Vagina (tissue), 2 donors: ENCODE measurements at regions not wholly inside any gene's neighbourhood (a gene's known extent, or its start where the extent isn't known, plus 50 kb on each side); places are given as distances from the start of the nearest gene placed in this dataset.

ENCODE experiments used
- DNase-seq, 2 donors: peaks; one replicate each; pipeline ENCODE4 v3.0.0-alpha.2; 2017; ENCODE audit errors: extremely low spot score in 2 of 2
- H3K27ac ChIP-seq: fragments of 200-600 bp; sonication (generic); one replicate; pipeline ENCODE4 v1.5.1; 2019
- H3K27me3 ChIP-seq: fragments of 200-600 bp; sonication (generic); one replicate; pipeline ENCODE4 v1.5.1; 2019
- H3K36me3 ChIP-seq, 2 donors: fragments of 200-600 bp; sonication (generic); one replicate each; pipeline ENCODE4 v1.5.1; 2017 to 2019
- H3K4me1 ChIP-seq: fragments of 200-600 bp; sonication (generic); one replicate; pipeline ENCODE4 v1.5.1; 2019
- H3K4me3 ChIP-seq, 2 donors: fragments of 200-600 bp; sonication (generic); 1 replicate in 1 of 2; 2 replicates in 1 of 2; pipeline ENCODE4 v1.5.1; 2016 to 2019
- H3K9me3 ChIP-seq: fragments of 200-600 bp; sonication (generic); one replicate; pipeline ENCODE4 v1.5.1; 2019
- CTCF ChIP-seq, 3 experiments: fragments of 450-650 bp in 2 of 3; fragments of 200-600 bp in 1 of 3; sonication (generic) in 1 of 3; IDR thresholded peaks; one replicate each; pipeline ENCODE4 v1.5.1; 2017 to 2019; ENCODE audit warnings: antibody characterized with exemption in 3 of 3, mild to moderate bottlenecking in 2 of 3, moderate library complexity in 2 of 3
- POLR2A ChIP-seq, 2 donors: fragments of 450-650 bp; IDR thresholded peaks; one replicate each; pipeline ENCODE4 v1.6.1; 2017; ENCODE audit warnings: antibody characterized with exemption in 2 of 2, mild to moderate bottlenecking in 2 of 2, moderate library complexity in 2 of 2
- POLR2AphosphoS5 ChIP-seq, 2 donors: sonication (generic); formaldehyde crosslinking; IDR thresholded peaks; one replicate each; pipeline ENCODE4 v1.9.0; 2017; ENCODE audit warnings: antibody characterized with exemption in 2 of 2, mild to moderate bottlenecking in 2 of 2, low read depth in 1 of 2; ENCODE audit not compliant: insufficient read depth in 1 of 2
- intact Hi-C: fragments of 100-400 bp; cut with DNase I; formaldehyde crosslinking; loops from one replicate; pipeline ENCODE4 v1.15.1; 2023

- no peak overlapping the region for H3K4me3 ChIP-seq
- peak in 1 of 2 donors; percentile 71 for DNase-seq
- H3K27me3 ChIP-seq = no peaks in the 10 kb centered on the region
- TF ChIP-seq POLR2AphosphoS5 (IDR thresholded peaks at IDR 0.05; ENCODE audit: insufficient read depth in 1 of 2, low read depth in 1 of 2) = no peak
- no peak for TF ChIP-seq CTCF (IDR thresholded peaks at IDR 0.05)
- TF ChIP-seq POLR2A (IDR thresholded peaks at IDR 0.05) = no peak
- H3K27ac ChIP-seq = no peak overlapping the region
- no peaks in the 10 kb centered on the region for H3K9me3 ChIP-seq
- no peaks in the 10 kb centered on the region for H3K36me3 ChIP-seq
- intact Hi-C loops = no loop called here
- no peaks in the 10 kb centered on the region for H3K4me1 ChIP-seq
Measured at GRCh38 chr2:128501006-128501690, 182.5 kb upstream of the HS6ST1 start.

- no peaks in the 10 kb centered on the region for H3K27me3 ChIP-seq
- H3K4me3 ChIP-seq = no peak overlapping the region
- H3K4me1 ChIP-seq = no peaks in the 10 kb centered on the region
- no peaks in the 10 kb centered on the region for H3K36me3 ChIP-seq
- H3K27ac ChIP-seq = no peak overlapping the region
- intact Hi-C loops = no loop called here
- DNase-seq = peak in 1 of 2 donors; percentile 69
- no peaks in the 10 kb centered on the region for H3K9me3 ChIP-seq
- TF ChIP-seq POLR2A (IDR thresholded peaks at IDR 0.05) (no peak), POLR2AphosphoS5 (IDR thresholded peaks at IDR 0.05; ENCODE audit: insufficient read depth in 1 of 2, low read depth in 1 of 2) (no peak), CTCF (IDR thresholded peaks at IDR 0.05) (no peak)
Measured at GRCh38 chr2:128501700-128502099, 183.0 kb upstream of the HS6ST1 start.

- Histone ChIP-seq H3K4me3 (no peak overlapping the region), H3K36me3 (no peaks in the 10 kb centered on the region), H3K27me3 (no peaks in the 10 kb centered on the region), H3K9me3 (no peaks in the 10 kb centered on the region), H3K4me1 (no peaks in the 10 kb centered on the region), H3K27ac (no peak overlapping the region)
- no peak for TF ChIP-seq POLR2A (IDR thresholded peaks at IDR 0.05)
- TF ChIP-seq CTCF (IDR thresholded peaks at IDR 0.05) = no peak
- TF ChIP-seq POLR2AphosphoS5 (IDR thresholded peaks at IDR 0.05; ENCODE audit: insufficient read depth in 1 of 2, low read depth in 1 of 2) = no peak
- intact Hi-C loops = no loop called here
- peak in 1 of 2 donors; percentile 11 for DNase-seq
Measured at GRCh38 chr2:128502200-128502599, 183.5 kb upstream of the HS6ST1 start.

GRCh38 chr2:128502638-128503246 lies 184.1 kb upstream of the HS6ST1 start:
- TF ChIP-seq CTCF (IDR thresholded peaks at IDR 0.05) = no peak
- no peak for TF ChIP-seq POLR2AphosphoS5 (IDR thresholded peaks at IDR 0.05; ENCODE audit: insufficient read depth in 1 of 2, low read depth in 1 of 2)
- TF ChIP-seq POLR2A (IDR thresholded peaks at IDR 0.05) = no peak
- no peaks in the 10 kb centered on the region for H3K27me3 ChIP-seq
- H3K4me1 ChIP-seq = no peaks in the 10 kb centered on the region
- no peaks in the 10 kb centered on the region for H3K36me3 ChIP-seq
- intact Hi-C loops = no loop called here
- peak; percentile 60 to 81 for DNase-seq
- H3K4me3 ChIP-seq = no peak overlapping the region
- H3K9me3 ChIP-seq = no peaks in the 10 kb centered on the region
- no peak overlapping the region for H3K27ac ChIP-seq
